ENCODE measurements at regions not wholly inside any gene's neighbourhood (a gene's known extent, or its start where the extent isn't known, plus 50 kb on each side); places are given as distances from the start of the nearest gene placed in this dataset.
A peak's percentile ranks its signal among the peaks of the same experiment; 100 is the strongest.

- Histone ChIP-seq H3K27me3 (no peaks in the 10 kb centered on the region), H3K4me1 (no peaks in the 10 kb centered on the region), H3K27ac (no peak overlapping the region), H3K9me3 (replicated peaks) (no peaks in the 10 kb centered on the region), H3K4me3 (no peak overlapping the region), H3K36me3 (no peaks in the 10 kb centered on the region)
- no peak for DNase-seq
Observed at GRCh38 chr6:139597087-139597763, 222.8 kb upstream of the CITED2 start.

- no peak overlapping the region for H3K27ac ChIP-seq
- no peak overlapping the region for H3K4me3 ChIP-seq
- H3K36me3 ChIP-seq = no peaks in the 10 kb centered on the region
- H3K4me1 ChIP-seq = no peaks in the 10 kb centered on the region
- no peak for DNase-seq
- H3K27me3 ChIP-seq = no peaks in the 10 kb centered on the region
- no peaks in the 10 kb centered on the region for H3K9me3 ChIP-seq (replicated peaks)
Observed at GRCh38 chr6:139595183-139595582, 220.7 kb upstream of the CITED2 start.

GRCh38 chr6:139594333-139594965, 220.0 kb upstream of the CITED2 start:
- Histone ChIP-seq H3K36me3 (no peaks in the 10 kb centered on the region), H3K4me1 (peaks cover under 1% of the 10 kb centered on the region; the same call in 1 of the 2 replicates), H3K4me3 (no peak overlapping the region), H3K27me3 (no peaks in the 10 kb centered on the region), H3K27ac (no peak overlapping the region), H3K9me3 (replicated peaks) (no peaks in the 10 kb centered on the region)
- no peak for DNase-seq

GRCh38 chr6:139593081-139593480, 218.6 kb upstream of the CITED2 start:
- H3K9me3 ChIP-seq (replicated peaks) = no peaks in the 10 kb centered on the region
- peaks cover 14% of the 10 kb centered on the region for H3K4me1 ChIP-seq
- H3K27ac ChIP-seq = no peak overlapping the region

GRCh38 chr6:139592011-139592410, 217.6 kb upstream of the CITED2 start:
- no peaks in the 10 kb centered on the region for H3K27me3 ChIP-seq

More at GRCh38 chr6:139593081-139593480, 218.6 kb upstream of the CITED2 start:
- no peak overlapping the region for H3K4me3 ChIP-seq
- no peaks in the 10 kb centered on the region for H3K27me3 ChIP-seq
- H3K36me3 ChIP-seq = no peaks in the 10 kb centered on the region
- DNase-seq = no peak

GRCh38 chr6:139591075-139591865, 216.8 kb upstream of the CITED2 start:
- Histone ChIP-seq H3K9me3 (replicated peaks) (no peaks in the 10 kb centered on the region), H3K27me3 (no peaks in the 10 kb centered on the region), H3K4me1 (peaks cover 19% of the 10 kb centered on the region), H3K4me3 (no peak overlapping the region), H3K27ac (no peak overlapping the region), H3K36me3 (no peaks in the 10 kb centered on the region)
- DNase-seq = no peak

More at GRCh38 chr6:139592011-139592410, 217.6 kb upstream of the CITED2 start:
- Histone ChIP-seq H3K36me3 (no peaks in the 10 kb centered on the region), H3K27ac (no peak overlapping the region), H3K4me1 (peaks cover 19% of the 10 kb centered on the region), H3K4me3 (no peak overlapping the region), H3K9me3 (replicated peaks) (no peaks in the 10 kb centered on the region)
- DNase-seq = no peak

GRCh38 chr6:139590206-139590605, 215.8 kb upstream of the CITED2 start:
- Histone ChIP-seq H3K27me3 (no peaks in the 10 kb centered on the region), H3K9me3 (replicated peaks) (no peaks in the 10 kb centered on the region), H3K4me1 (peaks cover 19% of the 10 kb centered on the region), H3K27ac (no peak overlapping the region), H3K36me3 (no peaks in the 10 kb centered on the region), H3K4me3 (no peak overlapping the region)
- DNase-seq = no peak

GRCh38 chr6:139588734-139589593, 214.5 kb upstream of the CITED2 start:
- H3K4me3 ChIP-seq = peak overlapping the region; percentile 9
- no peaks in the 10 kb centered on the region for H3K9me3 ChIP-seq (replicated peaks)
- peak overlapping the region; percentile 78 for H3K27ac ChIP-seq
- H3K4me1 ChIP-seq = peaks cover 19% of the 10 kb centered on the region
- H3K27me3 ChIP-seq = no peaks in the 10 kb centered on the region
- no peaks in the 10 kb centered on the region for H3K36me3 ChIP-seq
- DNase-seq = no peak

- peak overlapping the region; percentile 78 for H3K27ac ChIP-seq
- no peaks in the 10 kb centered on the region for H3K36me3 ChIP-seq
- DNase-seq = peak; percentile 81 to 89
- no peaks in the 10 kb centered on the region for H3K27me3 ChIP-seq
- H3K4me3 ChIP-seq = peak overlapping the region; percentile 9
- no peaks in the 10 kb centered on the region for H3K9me3 ChIP-seq (replicated peaks)
- H3K4me1 ChIP-seq = peaks cover 19% of the 10 kb centered on the region
Observed at GRCh38 chr6:139588076-139588639, 213.7 kb upstream of the CITED2 start.

GRCh38 chr6:139587469-139587868, 213.0 kb upstream of the CITED2 start:
- peak; percentile 60 to 82 for DNase-seq
- H3K4me1 ChIP-seq = peaks cover 19% of the 10 kb centered on the region
- peak overlapping the region; percentile 78 for H3K27ac ChIP-seq
- H3K4me3 ChIP-seq = peak overlapping the region; percentile 9; the same call in 1 of the 2 replicates
- no peaks in the 10 kb centered on the region for H3K27me3 ChIP-seq
- no peaks in the 10 kb centered on the region for H3K9me3 ChIP-seq (replicated peaks)
- H3K36me3 ChIP-seq = no peaks in the 10 kb centered on the region

- Histone ChIP-seq H3K4me1 (peaks cover 21% of the 10 kb centered on the region), H3K27me3 (no peaks in the 10 kb centered on the region), H3K36me3 (no peaks in the 10 kb centered on the region), H3K9me3 (replicated peaks) (no peaks in the 10 kb centered on the region), H3K4me3 (no peak overlapping the region), H3K27ac (no peak overlapping the region)
- DNase-seq = no peak
Observed at GRCh38 chr6:139586273-139586672, 211.8 kb upstream of the CITED2 start.

- Histone ChIP-seq H3K4me3 (no peak overlapping the region), H3K4me1 (peaks cover 21% of the 10 kb centered on the region), H3K36me3 (no peaks in the 10 kb centered on the region), H3K27me3 (no peaks in the 10 kb centered on the region), H3K9me3 (replicated peaks) (no peaks in the 10 kb centered on the region), H3K27ac (no peak overlapping the region)
- DNase-seq = no peak
Observed at GRCh38 chr6:139584599-139584998, 210.2 kb upstream of the CITED2 start.

- H3K27me3 ChIP-seq = no peaks in the 10 kb centered on the region
- no peaks in the 10 kb centered on the region for H3K36me3 ChIP-seq
- no peak overlapping the region for H3K4me3 ChIP-seq
- H3K27ac ChIP-seq = no peak overlapping the region
- H3K9me3 ChIP-seq (replicated peaks) = no peaks in the 10 kb centered on the region
- DNase-seq = no peak
- peaks cover 13% of the 10 kb centered on the region for H3K4me1 ChIP-seq
Observed at GRCh38 chr6:139583420-139583819, 209.0 kb upstream of the CITED2 start.

GRCh38 chr6:139582956-139583355, 208.5 kb upstream of the CITED2 start:
- no peaks in the 10 kb centered on the region for H3K27me3 ChIP-seq
- H3K9me3 ChIP-seq (replicated peaks) = no peaks in the 10 kb centered on the region
- DNase-seq = no peak
- H3K4me1 ChIP-seq = peaks cover 12% of the 10 kb centered on the region
- H3K27ac ChIP-seq = no peak overlapping the region
- H3K36me3 ChIP-seq = no peaks in the 10 kb centered on the region
- H3K4me3 ChIP-seq = no peak overlapping the region

Data from SJCRH30 (cell line).